Cardiac fibroblast (primary cell): ENCODE measurements at regions not wholly inside any gene's neighbourhood (a gene's known extent, or its start where the extent isn't known, plus 50 kb on each side); places are given as distances from the start of the nearest gene placed in this dataset.

Source experiments
- DNase-seq, 2 donors: peaks; one replicate each; pipeline versions ENCODE4 v3.0.0 to v3.0.0-alpha.2; 2010; ENCODE audit warnings: low read depth in 2 of 2
- H3K4me3 ChIP-seq, 2 donors: replicated peaks in 1 of 2; 1 replicate in 1 of 2; 2 replicates in 1 of 2; pipeline ENCODE4 v1.5.1; 2011; ENCODE audit warnings: low read depth in 2 of 2, low read length in 2 of 2, mild to moderate bottlenecking in 2 of 2, moderate library complexity in 1 of 2
- CTCF ChIP-seq: IDR thresholded peaks from one replicate; pipeline ENCODE4 v1.5.1; 2011; ENCODE audit warnings: low read depth, mild to moderate bottlenecking, low read length, inconsistent platforms

GRCh38 chr15:31433091-31433490, 106.5 kb downstream of the KLF13 start:
- DNase-seq, result no peak
- no peak for TF ChIP-seq CTCF
- H3K4me3 ChIP-seq, result no peak overlapping the region

GRCh38 chr15:31433574-31433973, 106.9 kb downstream of the KLF13 start:
- H3K4me3 ChIP-seq, result no peak overlapping the region
- TF ChIP-seq CTCF, result no peak
- no peak for DNase-seq

- no peak for TF ChIP-seq CTCF
- no peak for DNase-seq
- H3K4me3 ChIP-seq, result no peak overlapping the region
Observed at GRCh38 chr15:31434275-31434587, 107.6 kb downstream of the KLF13 start.

- H3K4me3 ChIP-seq, result peak overlapping the region in 1 of 2 donors; percentile 26
- TF ChIP-seq CTCF, result no peak
- peak; percentile 83 to 96 for DNase-seq
Observed at GRCh38 chr15:31434588-31435260, 108.1 kb downstream of the KLF13 start.

- TF ChIP-seq CTCF, result peak; percentile 76
- DNase-seq, result peak; percentile 87 to 90
- H3K4me3 ChIP-seq, result peak overlapping the region in 1 of 2 donors; percentile 26
Observed at GRCh38 chr15:31435261-31435911, 108.8 kb downstream of the KLF13 start.

GRCh38 chr15:31435912-31436628, 109.4 kb downstream of the KLF13 start:
- no peak for TF ChIP-seq CTCF
- no peak overlapping the region for H3K4me3 ChIP-seq
- DNase-seq, result no peak
